HFFc6 (cell line): ENCODE measurements at regions not wholly inside any gene's neighbourhood (a gene's known extent, or its start where the extent isn't known, plus 50 kb on each side); places are given as distances from the start of the nearest gene placed in this dataset.

Source experiments
- DNase-seq: peaks from one replicate; pipeline ENCODE4 v3.0.0-alpha.2; 2018
- H3K27ac Mint-ChIP-seq: 2 replicates; pipeline ENCODE4 v1.8.0; 2020; ENCODE audit warnings: mild to moderate bottlenecking, mixed read lengths
- H3K27me3 Mint-ChIP-seq: 2 replicates; pipeline ENCODE4 v1.8.0; 2021; ENCODE audit warnings: mild to moderate bottlenecking, moderate library complexity, mixed read lengths; ENCODE audit not compliant: insufficient read depth
- H3K36me3 Mint-ChIP-seq: 2 replicates; pipeline ENCODE4 v1.8.0; 2021; ENCODE audit warnings: low read depth, mixed read lengths
- H3K4me1 Mint-ChIP-seq: 2 replicates; pipeline ENCODE4 v1.8.0; 2020; ENCODE audit warnings: low read depth, mixed read lengths
- H3K4me3 Mint-ChIP-seq: 2 replicates; pipeline ENCODE4 v1.8.0; 2020; ENCODE audit warnings: mild to moderate bottlenecking, moderate library complexity, mixed read lengths
- H3K9me3 Mint-ChIP-seq: 2 replicates; pipeline ENCODE4 v1.8.0; 2020; ENCODE audit warnings: mild to moderate bottlenecking, mixed read lengths
- TF ChIP-seq, protein P1 (sequence below): fragments of 200-600 bp; sonication (generic); IDR thresholded peaks from 2 replicates; pipeline ENCODE4 v1.5.0; 2021; ENCODE audit warnings: antibody characterized with exemption, mild to moderate bottlenecking

GRCh38 chr6:166751051-166751595 is 124.1 kb upstream of the RPS6KA2 start:
- Mint-ChIP-seq H3K9me3 (no peaks in the 10 kb centered on the region), H3K36me3 (no peaks in the 10 kb centered on the region), H3K27me3 (peaks cover 6% of the 10 kb centered on the region), H3K27ac (no peak overlapping the region), H3K4me1 (no peaks in the 10 kb centered on the region), H3K4me3 (no peak overlapping the region)
- DNase-seq: no peak
- TF ChIP-seq, protein P1, sequence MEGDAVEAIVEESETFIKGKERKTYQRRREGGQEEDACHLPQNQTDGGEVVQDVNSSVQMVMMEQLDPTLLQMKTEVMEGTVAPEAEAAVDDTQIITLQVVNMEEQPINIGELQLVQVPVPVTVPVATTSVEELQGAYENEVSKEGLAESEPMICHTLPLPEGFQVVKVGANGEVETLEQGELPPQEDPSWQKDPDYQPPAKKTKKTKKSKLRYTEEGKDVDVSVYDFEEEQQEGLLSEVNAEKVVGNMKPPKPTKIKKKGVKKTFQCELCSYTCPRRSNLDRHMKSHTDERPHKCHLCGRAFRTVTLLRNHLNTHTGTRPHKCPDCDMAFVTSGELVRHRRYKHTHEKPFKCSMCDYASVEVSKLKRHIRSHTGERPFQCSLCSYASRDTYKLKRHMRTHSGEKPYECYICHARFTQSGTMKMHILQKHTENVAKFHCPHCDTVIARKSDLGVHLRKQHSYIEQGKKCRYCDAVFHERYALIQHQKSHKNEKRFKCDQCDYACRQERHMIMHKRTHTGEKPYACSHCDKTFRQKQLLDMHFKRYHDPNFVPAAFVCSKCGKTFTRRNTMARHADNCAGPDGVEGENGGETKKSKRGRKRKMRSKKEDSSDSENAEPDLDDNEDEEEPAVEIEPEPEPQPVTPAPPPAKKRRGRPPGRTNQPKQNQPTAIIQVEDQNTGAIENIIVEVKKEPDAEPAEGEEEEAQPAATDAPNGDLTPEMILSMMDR: no peak

DNA sequence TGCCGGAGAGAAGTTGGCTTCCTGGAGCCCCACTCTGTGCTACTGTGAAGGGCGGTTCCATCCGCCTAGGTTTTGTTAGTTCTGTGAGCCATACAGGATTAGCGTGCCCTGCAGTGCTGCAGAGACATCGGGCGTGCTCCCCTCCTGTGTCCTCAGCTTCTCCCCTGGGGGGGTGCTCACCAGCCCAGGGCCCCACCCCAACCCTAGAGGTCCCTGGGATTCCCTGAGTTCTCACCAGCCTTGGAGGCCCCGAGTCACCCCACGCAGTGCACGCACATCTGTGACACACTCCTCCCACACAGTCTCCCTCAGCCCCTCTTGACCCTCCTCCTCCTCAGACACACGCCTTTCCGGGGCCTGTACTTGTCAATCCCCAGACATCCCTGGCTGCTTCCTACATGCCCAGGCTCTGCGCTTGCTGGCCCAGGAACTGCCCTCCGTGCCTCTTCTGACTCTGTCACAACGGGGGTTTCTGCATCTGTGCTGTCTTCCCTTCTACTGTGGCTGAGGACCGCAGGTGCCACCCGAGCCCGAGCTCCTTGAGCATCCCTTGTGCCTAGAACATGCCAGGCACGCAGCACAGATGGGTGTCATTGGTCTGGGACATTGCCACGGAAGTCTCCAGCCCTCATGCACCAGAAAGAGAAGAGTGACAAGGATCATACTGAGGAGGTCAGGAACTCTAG is 123.2 kb upstream of the RPS6KA2 start:
- DNase-seq: no peak
- Mint-ChIP-seq H3K27me3 (peaks cover 6% of the 10 kb centered on the region), H3K4me1 (no peaks in the 10 kb centered on the region), H3K9me3 (no peaks in the 10 kb centered on the region), H3K36me3 (no peaks in the 10 kb centered on the region), H3K27ac (no peak overlapping the region), H3K4me3 (no peak overlapping the region)
- TF ChIP-seq, protein P1: no peak

GRCh38 chr6:166749666-166750065 is 122.6 kb upstream of the RPS6KA2 start:
- TF ChIP-seq, protein P1: no peak
- H3K9me3 Mint-ChIP-seq: no peaks in the 10 kb centered on the region
- no peaks in the 10 kb centered on the region for H3K36me3 Mint-ChIP-seq
- no peaks in the 10 kb centered on the region for H3K4me1 Mint-ChIP-seq
- H3K27me3 Mint-ChIP-seq: peaks cover 6% of the 10 kb centered on the region
- no peak for DNase-seq
- no peak overlapping the region for H3K27ac Mint-ChIP-seq
- H3K4me3 Mint-ChIP-seq: no peak overlapping the region

DNA sequence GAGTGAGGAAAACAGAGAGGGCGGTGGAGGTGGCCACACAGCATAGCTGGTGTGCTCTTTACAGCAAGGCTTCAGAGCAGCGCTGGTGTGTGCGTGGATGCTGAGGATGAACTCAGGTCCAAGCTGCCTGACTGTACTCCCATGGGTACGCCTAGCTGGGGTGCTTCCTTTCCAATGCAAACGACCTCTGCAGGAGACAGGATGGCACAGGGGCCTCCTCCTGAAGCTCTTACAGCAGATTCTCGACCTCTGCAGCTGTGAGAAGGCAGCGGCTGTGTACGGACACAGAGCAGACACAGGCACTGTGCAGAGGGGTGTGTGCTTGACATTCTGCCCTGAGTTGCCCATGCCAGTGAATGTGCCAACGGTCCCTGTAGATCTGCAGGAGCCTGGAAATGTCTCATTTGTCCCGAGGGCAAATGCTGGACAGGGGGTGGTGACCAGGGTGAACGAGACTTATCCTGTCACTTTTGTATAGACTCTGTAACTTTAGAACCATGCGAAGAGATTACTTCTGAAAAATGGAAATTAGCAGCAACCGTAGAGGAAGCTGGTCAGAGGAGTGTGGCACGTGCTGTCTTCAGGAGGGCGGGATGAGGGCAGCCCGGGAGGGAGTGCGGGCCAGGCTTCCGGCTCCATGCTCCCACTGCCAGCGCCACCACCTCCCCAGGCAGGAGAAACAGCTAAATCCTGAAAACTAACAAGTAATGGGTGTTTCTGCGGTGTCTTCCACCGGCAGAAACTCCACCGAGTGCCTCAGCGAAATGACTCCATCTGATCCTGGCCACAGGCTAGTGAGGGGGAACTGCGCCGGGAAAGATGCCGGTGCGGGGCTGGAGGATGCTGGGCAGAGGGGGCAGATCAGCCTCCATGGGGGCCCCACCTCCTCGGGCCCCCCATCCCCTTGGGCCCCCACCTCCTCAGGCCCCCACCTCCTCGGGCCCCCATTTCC is 120.9 kb upstream of the RPS6KA2 start:
- TF ChIP-seq, protein P1: no peak
- no peaks in the 10 kb centered on the region for H3K36me3 Mint-ChIP-seq
- H3K4me1 Mint-ChIP-seq: no peaks in the 10 kb centered on the region
- no peak overlapping the region for H3K27ac Mint-ChIP-seq
- H3K4me3 Mint-ChIP-seq: no peak overlapping the region
- peaks cover 14% of the 10 kb centered on the region for H3K27me3 Mint-ChIP-seq
- H3K9me3 Mint-ChIP-seq: no peaks in the 10 kb centered on the region
- DNase-seq: no peak

DNA sequence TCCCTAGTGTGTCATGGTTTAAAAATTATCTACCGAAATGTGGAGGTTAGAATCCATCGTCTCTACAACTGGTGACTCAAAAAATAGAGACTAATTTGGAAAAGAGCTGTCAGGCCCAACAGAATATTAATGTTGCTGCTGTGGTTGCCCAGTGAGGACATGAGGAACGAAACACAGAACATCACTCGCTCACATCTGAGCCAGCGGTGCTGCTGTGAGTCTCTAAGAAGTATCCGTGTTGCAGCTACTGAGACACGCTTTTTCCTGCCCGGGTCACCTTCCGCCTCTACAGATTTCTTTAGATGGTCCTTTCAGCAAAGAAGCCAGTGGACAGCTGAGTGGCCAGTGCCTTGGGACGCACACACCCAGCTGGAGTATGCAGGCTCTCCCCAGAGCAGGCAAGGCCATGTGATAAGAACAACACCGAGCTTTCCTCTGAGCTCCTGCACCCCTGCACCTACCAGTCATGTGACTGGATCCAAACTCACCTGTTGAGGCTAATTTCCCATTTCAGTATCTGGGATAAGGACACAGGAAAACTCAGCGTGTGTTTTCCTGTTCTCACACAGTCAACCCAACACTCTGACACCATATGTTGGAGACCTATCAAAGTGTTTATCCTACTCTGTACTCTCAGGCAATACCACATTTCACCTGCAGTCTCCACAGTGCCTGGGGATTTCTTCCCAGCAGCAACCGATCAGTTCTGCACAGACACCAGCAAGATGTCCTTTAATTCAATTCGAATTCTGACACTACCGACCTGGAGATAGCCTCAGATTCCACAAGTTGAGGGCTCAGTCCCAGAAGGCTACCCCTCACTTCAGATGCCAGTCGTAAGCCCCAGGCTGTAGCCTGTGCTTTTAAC is 119.0 kb upstream of the RPS6KA2 start:
- no peaks in the 10 kb centered on the region for H3K4me1 Mint-ChIP-seq
- H3K4me3 Mint-ChIP-seq: no peak overlapping the region
- no peak for DNase-seq
- H3K36me3 Mint-ChIP-seq: no peaks in the 10 kb centered on the region
- H3K9me3 Mint-ChIP-seq: no peaks in the 10 kb centered on the region
- H3K27ac Mint-ChIP-seq: no peak overlapping the region
- H3K27me3 Mint-ChIP-seq: peaks cover 14% of the 10 kb centered on the region
- TF ChIP-seq, protein P1: no peak
